Gastroesophageal sphincter (tissue), 3 donors: ENCODE measurements at regions not wholly inside any gene's neighbourhood (a gene's known extent, or its start where the extent isn't known, plus 50 kb on each side); places are given as distances from the start of the nearest gene placed in this dataset.

Experiments used
- CTCF ChIP-seq, 4 experiments: fragments of 200-600 bp in 2 of 4; fragments of 450-650 bp in 2 of 4; sonication (generic) in 1 of 4; IDR thresholded peaks; one replicate each; pipeline ENCODE4 v1.5.1; 2017 to 2019; ENCODE audit warnings: antibody characterized with exemption in 4 of 4, mild to moderate bottlenecking in 2 of 4, moderate library complexity in 2 of 4
- POLR2A ChIP-seq, 2 donors: fragments of 450-650 bp; IDR thresholded peaks; one replicate each; pipeline ENCODE4 v1.6.1; 2017; ENCODE audit warnings: antibody characterized with exemption in 2 of 2, mild to moderate bottlenecking in 2 of 2, moderate library complexity in 1 of 2
- POLR2AphosphoS5 ChIP-seq: sonication (generic); formaldehyde crosslinking; IDR thresholded peaks from one replicate; pipeline ENCODE4 v1.6.1; 2017; ENCODE audit warnings: antibody characterized with exemption

GRCh38 chr10:128701381-128701780, 575.2 kb upstream of the MKI67 start:
- TF ChIP-seq POLR2A (IDR thresholded peaks at IDR 0.05) (no peak), CTCF (IDR thresholded peaks at IDR 0.05) (no peak), POLR2AphosphoS5 (no peak)
